HG03432 (cell line): ENCODE measurements at regions not wholly inside any gene's neighbourhood (a gene's known extent, or its start where the extent isn't known, plus 50 kb on each side); places are given as distances from the start of the nearest gene placed in this dataset.
"Not testable (repeated sequence)": the region's sequence is repeated elsewhere in the genome, so short reads cannot be mapped to it uniquely, and the experiment has no call there.

ENCODE experiments used
- ATAC-seq: cut with Tn5 transposase; IDR thresholded peaks from one replicate; pipeline ENCODE4 v1.9.1; 2021; ENCODE audit warnings: mild to moderate bottlenecking, moderate library complexity; ENCODE audit not compliant: unreplicated experiment

GRCh38 chr10:117492504-117492903, 50.0 kb upstream of the EMX2 start:
- no peak for ATAC-seq

- ATAC-seq: no peak
These were observed 54.5 kb upstream of the EMX2 start for GRCh38 chr10:117488004-117488403.

GRCh38 chr10:117486606-117487005, 55.9 kb upstream of the EMX2 start:
- ATAC-seq: no peak

GRCh38 chr10:117483056-117483590, 59.4 kb upstream of the EMX2 start:
- ATAC-seq: no peak

- not testable (repeated sequence) for ATAC-seq
These were observed 61.5 kb upstream of the EMX2 start for GRCh38 chr10:117481011-117481410.

- no peak for ATAC-seq
These were observed 62.4 kb upstream of the EMX2 start for GRCh38 chr10:117480097-117480496.

GRCh38 chr10:117477961-117478670, 64.4 kb upstream of the EMX2 start:
- ATAC-seq: no peak

- no peak for ATAC-seq
These were observed 65.2 kb upstream of the EMX2 start for GRCh38 chr10:117477211-117477947.

- no peak for ATAC-seq
These were observed 65.8 kb upstream of the EMX2 start for GRCh38 chr10:117476716-117477115.

- no peak for ATAC-seq
These were observed 66.3 kb upstream of the EMX2 start for GRCh38 chr10:117476281-117476680.

- ATAC-seq: peak; percentile 84
These were observed 69.7 kb upstream of the EMX2 start for GRCh38 chr10:117472872-117473271.

GRCh38 chr10:117471344-117471874, 71.1 kb upstream of the EMX2 start:
- no peak for ATAC-seq

- no peak for ATAC-seq
These were observed 71.8 kb upstream of the EMX2 start for GRCh38 chr10:117470733-117471132.

GRCh38 chr10:117468665-117469064, 73.9 kb upstream of the EMX2 start:
- no peak for ATAC-seq

- no peak for ATAC-seq
These were observed 78.4 kb upstream of the EMX2 start for GRCh38 chr10:117464176-117464575.

GRCh38 chr10:117463545-117463920, 79.0 kb upstream of the EMX2 start:
- no peak for ATAC-seq

GRCh38 chr10:117462816-117463544, 79.6 kb upstream of the EMX2 start:
- ATAC-seq: no peak

- ATAC-seq: no peak
These were observed 80.1 kb upstream of the EMX2 start for GRCh38 chr10:117462424-117462792.

- ATAC-seq: no peak
These were observed 80.7 kb upstream of the EMX2 start for GRCh38 chr10:117461766-117462423.

GRCh38 chr10:117460846-117461765, 81.4 kb upstream of the EMX2 start:
- ATAC-seq: no peak
